K562 (cell line): ENCODE measurements at regions not wholly inside any gene's neighbourhood (a gene's known extent, or its start where the extent isn't known, plus 50 kb on each side); places are given as distances from the start of the nearest gene placed in this dataset.

ENCODE experiments used
- HNRNPUL1 ChIP-seq: fragments of 200-400 bp; formaldehyde crosslinking; IDR thresholded peaks from 2 replicates; pipeline ENCODE4 v1.6.1; 2017; ENCODE audit warnings: low read length
- IFI16 ChIP-seq: fragments of 250-450 bp; sonication (Bioruptor Pico); IDR thresholded peaks from 2 replicates; pipeline ENCODE4 v2.1.2; 2022; ENCODE audit warnings: mild to moderate bottlenecking, inconsistent platforms
- MGA ChIP-seq: fragments of 450-650 bp; IDR thresholded peaks from 2 replicates; pipeline ENCODE4 v1.6.1; 2016; ENCODE audit warnings: mild to moderate bottlenecking, moderate library complexity
- POLR2AphosphoS5 ChIP-seq: IDR thresholded peaks from 2 replicates; pipeline ENCODE4 v1.6.1; 2011; ENCODE audit warnings: mild to moderate bottlenecking, low read depth, low read length, moderate library complexity; ENCODE audit not compliant: control insufficient read depth, insufficient read depth
- SIX5 ChIP-seq, 2 experiments: IDR thresholded peaks; 2 replicates each; pipeline ENCODE4 v1.6.1; 2011; ENCODE audit warnings: low read length in 2 of 2, borderline replicate concordance in 1 of 2, low read depth in 1 of 2, mild to moderate bottlenecking in 1 of 2, moderate library complexity in 1 of 2; ENCODE audit not compliant: insufficient read depth in 1 of 2
- ZNF592 ChIP-seq: fragments of 450-650 bp; IDR thresholded peaks from 2 replicates; pipeline ENCODE4 v1.6.1; 2017; ENCODE audit warnings: antibody characterized with exemption, mild to moderate bottlenecking
- TF ChIP-seq, protein P1 (sequence below), 2 experiments: fragments of 200-800 bp in 1 of 2; sonication (Bioruptor generic) in 1 of 2; sonication (generic) in 1 of 2; formaldehyde crosslinking in 1 of 2; IDR thresholded peaks in 1 of 2; conservative IDR thresholded peaks in 1 of 2; 2 replicates each; pipeline versions ENCODE4 v1.5.0 to v1.6.1; 2016 to 2020; ENCODE audit warnings: missing compliant biosample characterization in 1 of 2, missing genetic modification characterization in 1 of 2, missing genetic modification reagents in 1 of 2

- TF ChIP-seq ZNF592 (0 out of 2 replicates have a peak, but pooled peaks have one; percentile 23), HNRNPUL1 (no peak), IFI16 (CRISPR knock-in tag) (no peak), SIX5 (IDR thresholded peaks at IDR 0.05; ENCODE audit: borderline replicate concordance in 1 of 2, insufficient read depth in 1 of 2, low read depth in 1 of 2, low read length in 2 of 2) (no peak), MGA (no peak), POLR2AphosphoS5 (no peak)
- TF ChIP-seq, protein P1, sequence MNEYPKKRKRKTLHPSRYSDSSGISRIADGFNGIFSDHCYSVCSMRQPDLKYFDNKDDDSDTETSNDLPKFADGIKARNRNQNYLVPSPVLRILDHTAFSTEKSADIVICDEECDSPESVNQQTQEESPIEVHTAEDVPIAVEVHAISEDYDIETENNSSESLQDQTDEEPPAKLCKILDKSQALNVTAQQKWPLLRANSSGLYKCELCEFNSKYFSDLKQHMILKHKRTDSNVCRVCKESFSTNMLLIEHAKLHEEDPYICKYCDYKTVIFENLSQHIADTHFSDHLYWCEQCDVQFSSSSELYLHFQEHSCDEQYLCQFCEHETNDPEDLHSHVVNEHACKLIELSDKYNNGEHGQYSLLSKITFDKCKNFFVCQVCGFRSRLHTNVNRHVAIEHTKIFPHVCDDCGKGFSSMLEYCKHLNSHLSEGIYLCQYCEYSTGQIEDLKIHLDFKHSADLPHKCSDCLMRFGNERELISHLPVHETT (CRISPR knock-in tag; conservative IDR thresholded peaks at IDR 0.05 in 1 of 2, IDR thresholded peaks at IDR 0.05 in 1 of 2): no peak
These were observed 58.2 kb upstream of the BEGAIN start (continued) for GRCh38 chr14:100645196-100645981.
